ENCODE measurements at regions not wholly inside any gene's neighbourhood (a gene's known extent, or its start where the extent isn't known, plus 50 kb on each side); places are given as distances from the start of the nearest gene placed in this dataset.

DNA sequence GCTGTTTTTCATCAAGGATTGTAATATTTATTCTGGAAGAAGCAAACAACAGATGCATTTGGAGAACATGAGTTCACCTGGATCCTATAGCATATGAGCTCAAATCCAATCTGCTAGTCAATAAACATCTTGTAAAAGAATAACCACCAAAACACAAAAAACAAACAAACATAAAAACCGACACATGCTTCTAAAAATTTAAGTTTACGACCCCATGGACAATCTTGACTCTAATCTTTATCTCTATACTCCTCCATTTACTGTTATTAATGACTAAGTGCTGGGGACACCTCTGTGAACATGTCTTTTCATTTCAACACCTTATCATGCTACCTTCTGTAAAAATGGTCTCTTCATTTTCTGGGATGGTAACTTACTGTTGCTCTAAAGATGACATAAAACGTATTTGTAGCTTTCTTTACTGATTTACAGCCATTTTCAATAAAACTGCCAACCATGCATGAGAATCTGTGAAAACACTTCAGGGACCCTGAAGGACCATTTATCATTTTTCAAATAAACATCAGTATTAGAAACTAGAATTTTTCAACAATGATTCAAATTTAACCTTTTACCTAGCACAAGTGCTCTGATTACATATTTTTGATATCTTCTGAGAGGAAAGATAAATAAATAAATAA, 123.8 kb upstream of the SOX5 start:
- H3K9me3 Mint-ChIP-seq, result no peaks in the 10 kb centered on the region
- H3K36me3 Mint-ChIP-seq (ENCODE audit: low read depth), result no peaks in the 10 kb centered on the region
- no peak overlapping the region for H3K27ac Mint-ChIP-seq
- H3K4me1 Mint-ChIP-seq (ENCODE audit: low read depth), result no peaks in the 10 kb centered on the region
- intact Hi-C loops (cut with micrococcal nuclease), result no loop called here
- no peak for DNase-seq (ENCODE audit: low spot score)
- H3K4me3 Mint-ChIP-seq (ENCODE audit: low read depth), result no peak overlapping the region
- H3K27me3 Mint-ChIP-seq (ENCODE audit: low read depth), result no peaks in the 10 kb centered on the region

DNA sequence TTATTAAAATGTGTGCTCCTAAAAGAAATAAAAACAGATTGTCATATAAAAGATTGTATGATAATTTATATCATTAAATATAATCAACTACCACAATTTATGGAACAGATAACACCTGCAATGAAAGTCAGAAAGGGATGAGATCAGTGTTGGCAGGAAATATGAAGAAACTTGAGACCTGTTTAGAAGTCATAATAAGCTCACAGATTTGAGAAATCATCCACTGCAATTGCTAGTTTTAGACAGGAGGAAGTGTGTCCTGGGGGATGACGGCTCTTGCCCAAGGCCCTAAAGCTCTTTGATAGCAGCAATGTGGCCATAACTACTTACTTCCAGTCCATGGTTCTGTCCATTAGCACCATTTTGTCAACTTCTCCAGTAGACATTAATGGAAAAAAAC, 122.8 kb upstream of the SOX5 start:
- H3K4me1 Mint-ChIP-seq (ENCODE audit: low read depth), result no peaks in the 10 kb centered on the region
- no peak for DNase-seq (ENCODE audit: low spot score)
- no peak overlapping the region for H3K27ac Mint-ChIP-seq
- no peak overlapping the region for H3K4me3 Mint-ChIP-seq (ENCODE audit: low read depth)
- intact Hi-C loops (cut with micrococcal nuclease), result no loop called here
- H3K27me3 Mint-ChIP-seq (ENCODE audit: low read depth), result no peaks in the 10 kb centered on the region
- H3K9me3 Mint-ChIP-seq, result no peaks in the 10 kb centered on the region
- no peaks in the 10 kb centered on the region for H3K36me3 Mint-ChIP-seq (ENCODE audit: low read depth)

DNA sequence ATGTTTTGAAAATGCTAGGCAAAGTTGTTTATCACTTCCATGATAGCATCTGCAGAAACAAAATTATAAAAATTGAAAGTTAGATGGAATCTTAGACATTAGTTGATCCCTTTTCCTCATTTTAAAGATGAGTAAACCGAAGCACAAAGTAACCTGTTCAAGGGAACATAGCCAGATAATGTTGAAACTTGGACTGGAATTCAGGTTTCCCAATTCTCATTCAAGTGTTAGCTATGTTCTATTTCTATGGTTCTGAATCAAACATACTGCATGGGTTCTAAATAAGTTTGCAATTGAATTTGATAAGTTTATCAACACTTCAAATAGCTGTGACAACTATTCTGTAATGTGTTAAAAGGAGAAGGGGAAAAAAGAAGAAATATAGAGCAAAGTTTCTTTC, 122.4 kb upstream of the SOX5 start:
- no peaks in the 10 kb centered on the region for H3K27me3 Mint-ChIP-seq (ENCODE audit: low read depth)
- H3K9me3 Mint-ChIP-seq, result no peaks in the 10 kb centered on the region
- intact Hi-C loops (cut with micrococcal nuclease), result no loop called here
- H3K4me1 Mint-ChIP-seq (ENCODE audit: low read depth), result no peaks in the 10 kb centered on the region
- no peak for DNase-seq (ENCODE audit: low spot score)
- no peak overlapping the region for H3K4me3 Mint-ChIP-seq (ENCODE audit: low read depth)
- no peaks in the 10 kb centered on the region for H3K36me3 Mint-ChIP-seq (ENCODE audit: low read depth)
- H3K27ac Mint-ChIP-seq, result no peak overlapping the region

DNA sequence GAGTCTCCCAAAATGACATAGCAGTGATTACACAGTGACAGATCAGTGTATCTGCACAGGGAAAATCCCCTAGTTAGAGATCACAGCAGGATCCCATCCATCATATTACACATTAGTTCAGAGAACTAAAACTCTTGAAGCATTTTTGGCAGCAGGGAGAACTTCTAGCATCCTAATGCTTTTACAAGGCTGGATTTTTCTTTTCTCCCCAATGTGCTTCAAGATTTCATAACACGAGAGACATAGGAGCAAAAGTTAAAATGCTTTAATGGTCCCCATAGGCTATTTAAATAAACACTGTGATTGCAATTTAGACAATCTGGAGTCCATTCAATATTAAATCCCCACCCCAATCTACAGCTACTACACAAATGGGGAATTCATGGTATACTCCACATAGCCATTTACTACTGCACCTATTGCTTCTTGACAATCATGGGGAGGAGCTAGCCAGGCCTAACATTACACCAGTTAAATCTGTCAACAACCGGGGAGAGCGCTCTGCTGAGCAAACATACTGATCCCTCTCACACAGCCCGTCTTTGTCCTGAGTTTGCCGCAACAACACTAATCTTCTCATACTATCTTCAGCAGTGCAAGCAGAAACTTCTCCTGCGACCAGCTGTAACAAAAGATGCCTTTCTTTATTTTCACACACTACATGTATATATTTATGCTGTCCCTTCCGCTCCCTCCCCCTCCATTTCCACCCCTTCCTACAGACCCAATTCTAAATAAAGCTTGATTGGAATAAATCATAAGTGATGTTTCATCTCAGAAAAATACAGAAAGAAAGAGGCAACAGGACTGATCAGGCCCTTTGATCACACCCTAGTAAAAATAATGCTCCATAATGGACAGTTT, 120.3 kb upstream of the SOX5 start:
- Mint-ChIP-seq H3K4me3 (ENCODE audit: low read depth) (no peak overlapping the region), H3K27ac (no peak overlapping the region), H3K9me3 (no peaks in the 10 kb centered on the region), H3K36me3 (ENCODE audit: low read depth) (no peaks in the 10 kb centered on the region), H3K4me1 (ENCODE audit: low read depth) (no peaks in the 10 kb centered on the region), H3K27me3 (ENCODE audit: low read depth) (no peaks in the 10 kb centered on the region)
- intact Hi-C loops (cut with micrococcal nuclease), result no loop called here
- no peak for DNase-seq (ENCODE audit: low spot score)

DNA sequence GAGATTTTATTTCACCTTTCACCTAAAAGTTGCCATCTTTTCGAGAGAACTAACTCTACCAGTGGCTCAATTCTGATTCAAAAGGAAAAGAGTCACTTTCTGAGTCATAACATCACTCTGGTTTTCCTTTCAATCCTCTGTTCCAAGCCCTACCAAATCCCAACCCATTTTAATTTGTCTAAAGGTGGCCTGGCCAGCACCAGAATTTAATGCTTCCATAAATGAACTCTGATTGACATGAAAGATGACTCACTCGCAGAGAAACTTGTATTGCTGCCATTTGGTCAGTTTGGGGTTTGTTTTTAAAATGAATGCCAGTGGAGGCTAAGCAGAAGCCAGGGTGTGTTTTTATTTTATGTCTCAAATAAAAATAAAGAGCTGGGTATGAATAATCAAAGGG, 117.4 kb upstream of the SOX5 start:
- H3K36me3 Mint-ChIP-seq (ENCODE audit: low read depth), result no peaks in the 10 kb centered on the region
- no peaks in the 10 kb centered on the region for H3K27me3 Mint-ChIP-seq (ENCODE audit: low read depth)
- H3K9me3 Mint-ChIP-seq, result no peaks in the 10 kb centered on the region
- intact Hi-C loops (cut with micrococcal nuclease), result no loop called here
- H3K4me3 Mint-ChIP-seq (ENCODE audit: low read depth), result no peak overlapping the region
- no peak overlapping the region for H3K27ac Mint-ChIP-seq
- no peaks in the 10 kb centered on the region for H3K4me1 Mint-ChIP-seq (ENCODE audit: low read depth)
- no peak for DNase-seq (ENCODE audit: low spot score)

DNA sequence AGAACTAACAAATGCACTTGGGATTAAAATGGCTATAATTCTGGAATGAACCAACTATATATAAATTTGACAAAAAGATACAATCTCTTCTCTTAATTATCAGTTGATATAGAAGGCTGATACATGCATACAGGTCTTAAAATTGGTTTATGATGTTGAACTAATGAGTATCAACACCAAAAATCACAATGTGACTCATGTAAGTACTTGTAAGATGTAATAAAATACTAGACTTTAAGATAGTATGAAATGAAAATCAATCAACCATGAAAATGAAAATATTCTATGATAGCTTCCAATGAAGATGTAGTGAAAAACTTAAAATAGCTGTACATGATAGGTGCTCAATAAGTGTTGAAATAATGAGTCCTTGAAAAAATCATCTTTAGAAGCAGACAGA, 116.6 kb upstream of the SOX5 start:
- DNase-seq (ENCODE audit: low spot score), result no peak
- Mint-ChIP-seq H3K36me3 (ENCODE audit: low read depth) (no peaks in the 10 kb centered on the region), H3K4me1 (ENCODE audit: low read depth) (no peaks in the 10 kb centered on the region), H3K27ac (no peak overlapping the region), H3K9me3 (no peaks in the 10 kb centered on the region), H3K4me3 (ENCODE audit: low read depth) (no peak overlapping the region), H3K27me3 (ENCODE audit: low read depth) (no peaks in the 10 kb centered on the region)
- intact Hi-C loops (cut with micrococcal nuclease), result no loop called here

DNA sequence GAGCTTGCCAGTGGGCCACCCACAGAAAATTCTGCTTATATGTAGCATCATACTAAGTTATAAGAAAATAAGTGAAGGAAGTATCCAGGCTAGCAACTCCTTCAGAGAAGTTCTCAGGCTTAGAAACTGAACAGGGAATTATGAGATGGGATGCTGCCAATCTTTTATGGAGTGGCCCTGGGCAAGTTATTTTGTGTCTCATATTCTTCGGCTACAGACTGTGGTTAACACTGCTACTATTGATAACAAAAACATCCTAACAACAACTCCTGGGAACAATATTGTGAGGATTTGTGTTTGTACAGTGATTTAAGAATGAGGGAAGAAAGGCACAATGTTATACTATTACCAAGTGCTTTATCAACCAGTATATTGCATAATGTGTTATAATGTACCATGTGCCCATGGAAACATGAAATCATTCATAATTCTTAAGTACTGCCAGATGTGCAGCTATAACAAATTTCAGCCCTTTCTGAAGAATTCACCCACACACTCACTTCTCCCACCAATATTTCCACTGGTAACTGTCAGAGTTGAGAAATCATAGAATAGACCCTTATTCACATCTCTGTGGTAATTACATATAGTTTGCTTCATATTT, 113.3 kb upstream of the SOX5 start:
- Mint-ChIP-seq H3K27me3 (ENCODE audit: low read depth) (no peaks in the 10 kb centered on the region), H3K4me3 (ENCODE audit: low read depth) (no peak overlapping the region), H3K9me3 (no peaks in the 10 kb centered on the region), H3K4me1 (ENCODE audit: low read depth) (no peaks in the 10 kb centered on the region), H3K36me3 (ENCODE audit: low read depth) (no peaks in the 10 kb centered on the region), H3K27ac (no peak overlapping the region)
- no peak for DNase-seq (ENCODE audit: low spot score)
- intact Hi-C loops (cut with micrococcal nuclease), result no loop called here

DNA sequence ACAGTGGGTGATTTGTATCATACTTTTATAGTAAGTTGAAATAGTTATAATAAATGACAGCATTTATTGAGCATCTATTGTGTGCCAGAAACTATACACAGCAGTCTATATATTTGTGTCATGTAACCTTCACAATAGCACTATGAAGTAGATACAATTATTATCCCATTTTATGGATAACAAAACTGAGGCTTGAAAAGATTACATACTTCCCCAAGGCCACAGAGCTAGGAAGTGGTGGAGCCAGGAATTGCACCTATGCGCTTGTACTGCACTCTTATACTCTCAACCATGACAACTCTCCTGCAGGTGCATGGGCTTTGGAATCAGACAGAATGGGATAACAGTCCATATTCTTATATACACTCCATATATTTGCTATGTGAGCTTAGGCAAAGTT, 110.6 kb upstream of the SOX5 start:
- no peaks in the 10 kb centered on the region for H3K36me3 Mint-ChIP-seq (ENCODE audit: low read depth)
- no peak overlapping the region for H3K27ac Mint-ChIP-seq
- DNase-seq (ENCODE audit: low spot score), result no peak
- intact Hi-C loops (cut with micrococcal nuclease), result no loop called here
- H3K9me3 Mint-ChIP-seq, result no peaks in the 10 kb centered on the region
- no peaks in the 10 kb centered on the region for H3K4me1 Mint-ChIP-seq (ENCODE audit: low read depth)
- H3K4me3 Mint-ChIP-seq (ENCODE audit: low read depth), result no peak overlapping the region
- H3K27me3 Mint-ChIP-seq (ENCODE audit: low read depth), result no peaks in the 10 kb centered on the region

DNA sequence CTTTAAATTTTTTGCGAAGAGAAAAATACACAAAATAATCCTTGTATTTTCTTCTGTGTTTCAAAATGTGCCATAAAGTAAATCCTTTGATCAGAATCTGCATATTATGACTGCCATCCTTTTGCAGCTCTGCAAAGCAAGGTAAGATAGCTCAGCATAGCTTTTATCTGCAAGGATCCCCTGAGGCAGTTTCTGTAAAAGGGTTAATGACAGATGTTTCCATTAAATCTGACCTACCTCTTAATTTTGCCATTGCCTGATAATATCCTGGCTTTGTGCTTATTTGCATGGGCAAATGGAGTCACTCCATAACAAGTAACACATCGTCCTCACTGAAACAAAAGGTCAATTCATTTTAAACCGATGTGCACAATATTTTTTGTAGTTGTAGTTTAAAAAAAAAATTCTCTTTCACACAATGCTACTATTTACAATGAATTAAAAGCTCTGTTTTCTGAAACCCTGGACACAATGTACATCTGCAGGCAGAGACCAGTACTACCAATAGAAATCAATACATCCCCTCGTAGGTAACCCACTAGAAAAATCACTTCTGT, 108.5 kb upstream of the SOX5 start:
- DNase-seq (ENCODE audit: low spot score), result no peak
- H3K27me3 Mint-ChIP-seq (ENCODE audit: low read depth), result no peaks in the 10 kb centered on the region
- H3K27ac Mint-ChIP-seq, result no peak overlapping the region
- H3K4me3 Mint-ChIP-seq (ENCODE audit: low read depth), result no peak overlapping the region
- intact Hi-C loops (cut with micrococcal nuclease), result no loop called here
- no peaks in the 10 kb centered on the region for H3K36me3 Mint-ChIP-seq (ENCODE audit: low read depth)
- H3K4me1 Mint-ChIP-seq (ENCODE audit: low read depth), result no peaks in the 10 kb centered on the region
- H3K9me3 Mint-ChIP-seq, result no peaks in the 10 kb centered on the region

DNA sequence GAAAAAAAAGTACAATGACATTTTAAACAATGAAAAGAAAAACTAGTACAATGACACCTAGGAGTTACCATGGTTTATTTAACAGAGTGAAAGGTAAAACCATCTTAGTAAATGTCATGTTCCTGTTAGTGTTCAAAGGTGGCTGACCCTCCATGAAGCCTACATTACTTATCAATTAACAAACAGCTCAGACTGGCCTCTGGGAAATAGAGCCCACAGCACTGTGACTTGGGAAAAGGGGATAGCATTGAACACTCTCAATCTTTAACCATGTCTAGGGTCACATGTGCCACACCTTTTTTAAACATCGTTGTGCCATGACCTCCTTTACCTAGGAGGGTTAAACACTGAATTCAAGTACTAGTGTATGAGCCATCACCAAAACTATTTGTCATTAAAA, 106.3 kb upstream of the SOX5 start:
- H3K9me3 Mint-ChIP-seq, result no peaks in the 10 kb centered on the region
- intact Hi-C loops (cut with micrococcal nuclease), result no loop called here

DNA sequence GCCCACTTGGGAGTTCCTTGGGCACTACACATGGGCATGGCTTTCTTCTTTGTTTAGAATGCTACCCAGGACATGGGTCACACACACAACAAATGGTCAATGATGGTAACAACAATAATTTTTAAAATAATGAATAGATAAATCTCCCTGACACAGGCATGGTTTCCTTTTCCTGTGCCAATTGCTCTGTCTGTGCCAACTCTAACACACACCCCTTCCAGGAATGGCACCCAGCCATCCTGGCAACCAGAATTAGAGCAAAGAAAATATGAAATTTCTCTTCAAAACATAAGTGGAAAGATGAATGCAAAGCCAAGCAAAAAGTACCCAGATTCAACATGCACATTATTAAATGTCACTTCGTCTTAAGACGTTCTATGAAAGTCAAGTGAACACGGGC, 104.9 kb upstream of the SOX5 start:
- Mint-ChIP-seq H3K27me3 (ENCODE audit: low read depth) (no peaks in the 10 kb centered on the region), H3K36me3 (ENCODE audit: low read depth) (no peaks in the 10 kb centered on the region), H3K4me3 (ENCODE audit: low read depth) (no peak overlapping the region), H3K27ac (no peak overlapping the region), H3K9me3 (peaks cover 3% of the 10 kb centered on the region), H3K4me1 (ENCODE audit: low read depth) (no peaks in the 10 kb centered on the region)
- intact Hi-C loops (cut with micrococcal nuclease), result no loop called here
- DNase-seq (ENCODE audit: low spot score), result no peak

More for the DNA sequence above, 106.3 kb upstream of the SOX5 start:
- Mint-ChIP-seq H3K27ac (no peak overlapping the region), H3K4me3 (ENCODE audit: low read depth) (no peak overlapping the region), H3K4me1 (ENCODE audit: low read depth) (no peaks in the 10 kb centered on the region), H3K36me3 (ENCODE audit: low read depth) (no peaks in the 10 kb centered on the region), H3K27me3 (ENCODE audit: low read depth) (no peaks in the 10 kb centered on the region)
- no peak for DNase-seq (ENCODE audit: low spot score)

DNA sequence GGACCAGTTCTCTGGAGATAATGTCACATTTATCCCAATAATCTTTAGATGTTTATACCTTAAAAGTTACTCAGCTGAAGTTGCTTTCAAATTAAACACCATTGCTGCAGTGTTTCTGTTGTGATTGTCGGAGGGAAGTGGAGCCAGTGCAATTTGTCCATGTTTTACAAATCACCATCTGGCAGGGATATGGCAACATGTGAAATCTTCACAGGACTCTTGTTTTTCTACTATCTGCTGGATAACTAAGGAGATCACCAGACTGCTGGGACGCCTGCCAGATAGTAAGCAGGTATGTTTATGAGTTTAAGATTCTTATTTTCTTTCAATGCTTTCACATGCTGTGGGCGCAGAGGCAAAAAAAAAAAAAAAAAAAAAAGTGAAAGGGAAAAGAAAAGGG, 100.3 kb upstream of the SOX5 start:
- intact Hi-C loops (cut with micrococcal nuclease), result no loop called here
- no peak overlapping the region for H3K27ac Mint-ChIP-seq

DNA sequence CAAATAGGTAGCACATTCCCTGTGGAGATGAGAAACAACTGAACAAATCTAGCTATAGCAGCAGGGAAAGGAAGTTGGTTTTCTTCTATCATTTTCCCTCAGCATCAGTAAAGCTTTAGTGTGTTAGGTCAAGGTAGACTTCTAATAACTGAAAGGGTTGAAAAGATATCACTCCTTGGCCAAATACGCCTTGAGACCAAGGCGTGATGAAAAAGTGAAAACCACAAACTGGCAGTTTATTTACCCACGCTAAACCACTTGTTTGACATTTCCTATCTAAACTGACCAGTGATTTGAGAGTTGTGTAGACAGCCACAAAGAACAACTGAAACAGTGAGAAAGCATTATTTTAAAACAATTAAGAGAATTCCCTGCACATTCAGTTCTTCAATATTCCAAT, 99.6 kb upstream of the SOX5 start:
- no peak overlapping the region for H3K4me3 Mint-ChIP-seq (ENCODE audit: low read depth)
- H3K4me1 Mint-ChIP-seq (ENCODE audit: low read depth), result peaks cover 2% of the 10 kb centered on the region
- no peak overlapping the region for H3K27ac Mint-ChIP-seq
- no peaks in the 10 kb centered on the region for H3K27me3 Mint-ChIP-seq (ENCODE audit: low read depth)
- DNase-seq (ENCODE audit: low spot score), result no peak
- peaks cover 3% of the 10 kb centered on the region for H3K9me3 Mint-ChIP-seq
- intact Hi-C loops (cut with micrococcal nuclease), result no loop called here
- no peaks in the 10 kb centered on the region for H3K36me3 Mint-ChIP-seq (ENCODE audit: low read depth)

More for the DNA sequence above, 100.3 kb upstream of the SOX5 start:
- DNase-seq (ENCODE audit: low spot score), result no peak
- H3K9me3 Mint-ChIP-seq, result peaks cover 3% of the 10 kb centered on the region
- peaks cover 2% of the 10 kb centered on the region for H3K4me1 Mint-ChIP-seq (ENCODE audit: low read depth)
- H3K4me3 Mint-ChIP-seq (ENCODE audit: low read depth), result no peak overlapping the region
- H3K27me3 Mint-ChIP-seq (ENCODE audit: low read depth), result no peaks in the 10 kb centered on the region
- H3K36me3 Mint-ChIP-seq (ENCODE audit: low read depth), result no peaks in the 10 kb centered on the region

All from activated T-helper 2 cell treated with anti-CD3 and anti-CD28 coated beads, Interferon-gamma antibody, Interleukin-2, Interleukin-4, amounts not matched to agents 10 μg/mL and 5 μg/mL and 100 μg/mL, durations not matched to agents 14 hours and 24 hours and 36 hours (primary cell).